HUES48 (cell line): ENCODE measurements at regions not wholly inside any gene's neighbourhood (a gene's known extent, or its start where the extent isn't known, plus 50 kb on each side); places are given as distances from the start of the nearest gene placed in this dataset.

Experiments
- H3K27ac ChIP-seq: one replicate; pipeline ENCODE4 v1.7.0; 2013; ENCODE audit warnings: low read depth, low read length, inconsistent platforms
- H3K27me3 ChIP-seq: 2 replicates; pipeline ENCODE4 v1.6.1; 2013; ENCODE audit warnings: mild to moderate bottlenecking, low read length; ENCODE audit not compliant: control insufficient read depth, insufficient read depth
- H3K36me3 ChIP-seq: 2 replicates; pipeline ENCODE4 v1.6.1; 2013; ENCODE audit warnings: low read length; ENCODE audit not compliant: control insufficient read depth, insufficient read depth
- H3K4me1 ChIP-seq: 2 replicates; pipeline ENCODE4 v1.6.1; 2013; ENCODE audit warnings: mild to moderate bottlenecking, low read length; ENCODE audit not compliant: control insufficient read depth, insufficient read depth
- H3K4me3 ChIP-seq: 2 replicates; pipeline ENCODE4 v1.5.1; 2013; ENCODE audit warnings: mild to moderate bottlenecking, low read depth, low read length
- H3K9ac ChIP-seq: 2 replicates; pipeline ENCODE4 v1.6.1; 2013; ENCODE audit warnings: mild to moderate bottlenecking, low read depth, low read length, moderate library complexity
- H3K9me3 ChIP-seq: 2 replicates; pipeline ENCODE4 v1.6.1; 2013; ENCODE audit warnings: low read length; ENCODE audit not compliant: control insufficient read depth, insufficient read depth

DNA sequence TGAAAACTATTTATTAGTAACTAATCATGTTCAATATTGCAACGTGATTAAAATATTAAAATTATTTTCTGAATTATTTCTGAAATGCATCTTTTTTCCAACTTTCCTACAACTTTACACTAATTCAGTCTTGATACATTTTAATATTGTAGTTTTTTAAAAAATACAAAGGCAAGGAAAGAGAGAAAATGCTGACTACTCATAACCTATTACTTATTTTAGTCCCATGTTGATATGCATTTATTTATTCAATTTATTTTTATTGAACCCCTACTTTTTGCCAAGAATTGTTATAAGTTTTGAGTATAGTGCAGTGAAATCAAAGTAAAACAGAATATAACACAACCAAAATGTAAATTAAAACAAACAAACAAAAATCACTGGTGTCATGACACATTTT is 978.2 kb downstream of the CDH9 start:
- no peak overlapping the region for H3K9ac ChIP-seq
- no peak overlapping the region for H3K4me3 ChIP-seq
- H3K9me3 ChIP-seq: no peaks in the 10 kb centered on the region
- no peaks in the 10 kb centered on the region for H3K27me3 ChIP-seq
- H3K36me3 ChIP-seq: no peaks in the 10 kb centered on the region
- H3K27ac ChIP-seq: no peak overlapping the region
- no peaks in the 10 kb centered on the region for H3K4me1 ChIP-seq

DNA sequence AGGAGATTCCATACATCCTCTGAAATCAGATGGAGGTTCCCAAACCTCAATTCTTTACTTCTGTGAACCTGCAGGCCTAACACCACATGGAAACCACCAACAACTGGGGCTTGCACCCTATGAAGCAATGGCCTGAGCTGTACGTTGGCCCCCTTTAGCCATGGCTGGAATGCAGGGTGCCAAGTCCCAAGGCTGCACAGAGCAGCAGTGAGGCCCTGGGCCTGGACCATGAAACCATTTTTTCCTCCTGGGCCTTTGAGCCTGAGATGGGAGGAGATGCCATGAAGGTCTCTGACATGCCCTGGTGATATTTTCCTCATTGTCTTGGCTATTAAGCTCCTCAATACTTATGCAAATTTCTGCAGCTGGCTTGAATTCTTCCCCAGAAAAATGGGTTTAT is 983.8 kb downstream of the CDH9 start:
- Histone ChIP-seq H3K9me3 (0 out of 2 replicates have a peak, but pooled peaks cover 3% of the 10 kb centered on the region), H3K4me3 (no peak overlapping the region), H3K9ac (no peak overlapping the region), H3K36me3 (no peaks in the 10 kb centered on the region), H3K27me3 (no peaks in the 10 kb centered on the region), H3K4me1 (no peaks in the 10 kb centered on the region), H3K27ac (no peak overlapping the region)

DNA sequence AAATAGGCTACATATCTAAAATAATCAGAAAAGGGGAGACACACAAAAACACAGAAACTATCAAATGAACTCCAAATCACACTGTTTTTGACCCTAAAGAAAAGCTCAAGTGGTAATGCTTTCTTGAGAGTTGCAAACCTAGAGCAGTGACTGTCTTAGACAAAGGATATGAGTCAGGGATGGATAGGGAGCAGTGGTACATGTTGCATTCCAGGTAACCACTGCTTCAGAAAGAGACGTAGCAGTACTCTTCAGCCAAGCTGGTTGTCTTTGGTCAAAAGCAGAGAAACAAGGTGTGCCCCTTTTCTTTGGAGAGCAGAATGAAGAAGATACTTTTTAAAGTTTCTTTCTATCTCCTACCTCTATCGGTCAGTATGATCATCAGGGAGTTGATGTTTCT is 1003.6 kb downstream of the CDH9 start:
- Histone ChIP-seq H3K9me3 (no peaks in the 10 kb centered on the region), H3K4me1 (no peaks in the 10 kb centered on the region), H3K27ac (no peak overlapping the region), H3K27me3 (no peaks in the 10 kb centered on the region), H3K9ac (no peak overlapping the region), H3K4me3 (no peak overlapping the region), H3K36me3 (no peaks in the 10 kb centered on the region)

DNA sequence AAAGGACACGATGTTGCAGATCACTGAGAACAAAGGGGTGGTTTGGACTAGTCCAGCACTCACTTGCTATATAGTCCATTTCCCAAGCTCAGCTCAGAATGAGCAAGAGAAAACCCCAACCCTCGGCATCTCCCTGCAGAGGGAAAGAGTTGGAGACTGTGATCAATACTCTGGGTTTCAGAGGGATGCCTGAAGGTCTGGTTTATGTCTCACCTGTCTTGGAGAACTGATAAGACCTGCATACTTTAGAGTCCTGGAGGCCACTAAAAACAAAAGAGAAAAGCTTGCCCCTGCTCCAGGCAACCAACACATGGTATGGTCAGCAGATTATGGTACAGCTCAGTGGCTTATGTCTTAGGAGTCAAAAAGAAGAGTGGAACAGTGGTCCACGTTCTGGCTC is 1006.9 kb downstream of the CDH9 start:
- H3K27ac ChIP-seq: no peak overlapping the region
- no peaks in the 10 kb centered on the region for H3K27me3 ChIP-seq
- H3K4me1 ChIP-seq: no peaks in the 10 kb centered on the region
- no peaks in the 10 kb centered on the region; the same call in 1 of the 2 replicates for H3K9me3 ChIP-seq
- H3K36me3 ChIP-seq: no peaks in the 10 kb centered on the region
- no peak overlapping the region for H3K4me3 ChIP-seq
- H3K9ac ChIP-seq: no peak overlapping the region

DNA sequence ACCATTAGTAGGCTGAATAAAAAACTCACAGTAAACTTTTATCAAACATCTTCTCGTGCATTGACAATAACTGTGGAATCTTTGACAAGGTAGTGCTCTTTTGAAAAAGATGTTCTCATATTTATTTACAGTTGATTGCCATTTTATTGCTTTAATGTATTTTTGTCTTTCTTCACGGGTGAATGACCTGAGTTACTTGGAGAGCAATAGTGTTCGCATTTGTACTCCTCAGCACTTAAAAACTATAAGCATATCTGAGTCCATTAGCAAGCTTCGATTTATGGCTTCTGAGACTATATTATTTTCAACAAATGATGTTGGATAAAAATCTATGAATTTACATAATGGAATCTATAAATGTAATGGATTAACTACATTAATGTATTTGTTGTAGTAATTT is 1012.3 kb downstream of the CDH9 start:
- no peak overlapping the region for H3K27ac ChIP-seq
- H3K4me1 ChIP-seq: no peaks in the 10 kb centered on the region

DNA sequence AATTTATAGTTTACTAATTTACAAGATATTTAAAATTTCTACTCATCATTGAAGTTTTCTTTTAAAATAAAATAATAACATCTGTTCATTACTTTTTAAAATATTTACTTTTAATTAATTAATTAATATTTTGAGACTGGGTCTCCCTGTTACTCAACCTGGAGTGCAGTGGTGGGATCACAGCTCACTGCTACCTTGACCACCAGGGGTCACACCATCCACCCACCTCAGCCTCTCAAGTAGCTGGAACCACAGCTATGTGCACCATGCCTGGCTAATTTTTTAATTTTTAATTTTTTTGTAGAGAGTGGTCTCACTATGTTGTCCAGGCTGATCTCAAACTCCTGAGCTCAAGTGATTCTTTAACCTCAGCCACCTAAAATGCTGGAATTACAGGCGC is 1013.6 kb downstream of the CDH9 start:
- Histone ChIP-seq H3K9ac (no peak overlapping the region), H3K36me3 (no peaks in the 10 kb centered on the region), H3K9me3 (no peaks in the 10 kb centered on the region; the same call in 1 of the 2 replicates), H3K4me3 (no peak overlapping the region), H3K4me1 (no peaks in the 10 kb centered on the region), H3K27me3 (no peaks in the 10 kb centered on the region), H3K27ac (no peak overlapping the region)

More for the DNA sequence above, 1012.3 kb downstream of the CDH9 start:
- no peaks in the 10 kb centered on the region; the same call in 1 of the 2 replicates for H3K9me3 ChIP-seq
- no peak overlapping the region for H3K4me3 ChIP-seq
- no peak overlapping the region for H3K9ac ChIP-seq
- no peaks in the 10 kb centered on the region for H3K36me3 ChIP-seq
- H3K27me3 ChIP-seq: no peaks in the 10 kb centered on the region

DNA sequence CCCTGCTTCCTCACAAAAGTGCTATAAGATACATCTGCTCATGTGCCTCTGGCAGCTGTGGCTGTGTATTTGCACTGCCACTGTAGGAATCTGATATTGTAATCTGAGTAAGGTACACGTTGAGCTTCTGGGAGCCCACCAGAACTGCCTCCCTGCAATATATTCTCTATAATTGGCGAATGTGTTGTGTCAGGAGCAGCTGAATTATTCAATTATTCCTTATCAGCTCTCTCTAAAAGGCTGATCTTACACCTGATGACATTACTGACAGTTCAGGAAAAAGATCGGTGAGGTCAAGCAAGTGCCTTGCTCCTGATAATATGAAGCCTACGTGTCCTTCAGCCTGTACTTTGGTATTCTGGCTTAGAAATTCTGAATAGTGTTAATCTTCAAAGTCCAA is 1015.0 kb downstream of the CDH9 start:
- Histone ChIP-seq H3K36me3 (no peaks in the 10 kb centered on the region), H3K9ac (no peak overlapping the region), H3K4me3 (no peak overlapping the region), H3K9me3 (no peaks in the 10 kb centered on the region), H3K4me1 (no peaks in the 10 kb centered on the region), H3K27ac (no peak overlapping the region), H3K27me3 (no peaks in the 10 kb centered on the region)

DNA sequence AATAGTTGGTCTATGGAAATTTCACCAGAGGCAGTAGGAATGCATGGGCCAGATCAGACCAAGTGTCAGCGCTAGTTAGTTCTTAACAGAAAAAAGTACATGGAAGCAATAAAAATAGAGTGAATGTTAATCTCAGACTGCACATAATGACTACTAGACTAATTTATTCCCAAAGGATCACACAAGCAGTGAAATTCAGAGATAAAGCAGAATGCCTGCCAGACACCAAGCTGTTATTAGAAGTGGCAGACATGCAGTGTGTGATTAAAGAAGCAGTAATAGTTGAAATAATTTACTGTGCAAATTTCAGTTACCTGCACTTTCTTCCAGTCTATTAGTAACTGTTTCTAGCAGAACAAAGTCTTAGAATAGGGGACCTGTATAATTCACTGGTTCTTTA is 1024.2 kb downstream of the CDH9 start:
- H3K9me3 ChIP-seq: no peaks in the 10 kb centered on the region
- no peaks in the 10 kb centered on the region for H3K4me1 ChIP-seq
- H3K4me3 ChIP-seq: no peak overlapping the region
- H3K9ac ChIP-seq: no peak overlapping the region
- no peak overlapping the region for H3K27ac ChIP-seq
- no peaks in the 10 kb centered on the region for H3K36me3 ChIP-seq
- H3K27me3 ChIP-seq: no peaks in the 10 kb centered on the region

DNA sequence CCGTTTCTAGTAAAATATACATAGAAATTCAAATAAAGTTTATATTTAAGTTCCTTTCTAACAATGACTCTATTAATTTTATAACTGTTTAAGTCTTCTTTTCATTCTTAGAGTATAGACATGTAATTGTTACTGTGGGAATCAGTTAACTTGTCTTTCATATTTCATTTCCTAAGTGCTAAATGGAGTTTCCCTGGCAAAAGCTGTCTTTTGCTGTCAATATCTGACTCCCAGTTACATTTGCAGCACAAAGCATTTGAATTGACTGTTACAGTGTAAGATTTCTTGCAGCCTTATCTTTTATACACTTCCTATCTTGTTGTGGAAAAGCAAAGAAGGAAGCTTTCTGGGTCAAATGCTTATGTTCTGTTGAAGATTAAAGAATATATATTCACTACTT is 1026.3 kb downstream of the CDH9 start:
- Histone ChIP-seq H3K9ac (no peak overlapping the region), H3K27me3 (no peaks in the 10 kb centered on the region), H3K9me3 (no peaks in the 10 kb centered on the region), H3K4me3 (no peak overlapping the region), H3K4me1 (no peaks in the 10 kb centered on the region), H3K27ac (no peak overlapping the region), H3K36me3 (no peaks in the 10 kb centered on the region)

DNA sequence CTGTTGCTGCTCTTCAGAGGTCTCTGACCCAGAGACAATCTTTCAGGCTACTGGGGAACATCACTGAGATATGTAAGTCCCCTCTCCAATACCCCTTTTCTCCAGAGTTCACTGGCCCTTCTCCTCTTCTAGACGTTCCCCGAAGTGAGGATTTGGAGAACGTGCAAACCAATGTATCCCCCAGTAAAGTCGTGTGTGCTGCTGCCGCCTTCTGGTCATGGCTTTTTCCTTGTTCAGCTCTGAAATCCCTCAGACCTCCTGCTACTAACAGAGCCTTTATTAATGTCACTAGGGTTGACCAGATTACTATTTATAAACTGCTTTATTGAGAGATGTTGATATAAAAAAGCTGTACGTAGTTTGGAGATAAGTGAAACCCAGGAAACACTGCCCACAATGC is 1028.6 kb downstream of the CDH9 start:
- Histone ChIP-seq H3K36me3 (no peaks in the 10 kb centered on the region), H3K27ac (no peak overlapping the region), H3K4me1 (no peaks in the 10 kb centered on the region)

DNA sequence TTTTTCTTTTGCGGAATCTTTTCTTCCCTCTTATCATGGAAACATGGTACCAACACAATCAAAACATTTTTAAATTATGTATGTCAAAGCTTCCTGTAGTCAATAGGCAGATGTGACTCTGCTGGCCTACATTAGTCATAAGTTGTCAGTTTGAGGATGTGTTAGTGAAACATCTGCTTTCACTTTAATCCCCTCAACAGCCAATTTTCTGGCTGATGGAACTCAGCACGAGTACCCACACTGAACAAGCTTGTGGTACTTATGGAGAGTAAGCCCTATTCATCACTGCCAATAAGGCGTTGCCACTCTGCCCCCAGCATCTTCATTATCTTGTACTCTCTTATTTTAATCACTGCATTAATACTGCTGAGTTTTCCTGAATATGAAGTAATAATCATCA is 1034.4 kb downstream of the CDH9 start:
- H3K27ac ChIP-seq: no peak overlapping the region
- no peaks in the 10 kb centered on the region for H3K4me1 ChIP-seq
- no peaks in the 10 kb centered on the region for H3K9me3 ChIP-seq
- H3K36me3 ChIP-seq: no peaks in the 10 kb centered on the region
- no peak overlapping the region for H3K9ac ChIP-seq
- no peaks in the 10 kb centered on the region for H3K27me3 ChIP-seq
- H3K4me3 ChIP-seq: no peak overlapping the region

More for the DNA sequence above, 1028.6 kb downstream of the CDH9 start:
- Histone ChIP-seq H3K27me3 (no peaks in the 10 kb centered on the region), H3K9me3 (no peaks in the 10 kb centered on the region), H3K9ac (no peak overlapping the region), H3K4me3 (no peak overlapping the region)

DNA sequence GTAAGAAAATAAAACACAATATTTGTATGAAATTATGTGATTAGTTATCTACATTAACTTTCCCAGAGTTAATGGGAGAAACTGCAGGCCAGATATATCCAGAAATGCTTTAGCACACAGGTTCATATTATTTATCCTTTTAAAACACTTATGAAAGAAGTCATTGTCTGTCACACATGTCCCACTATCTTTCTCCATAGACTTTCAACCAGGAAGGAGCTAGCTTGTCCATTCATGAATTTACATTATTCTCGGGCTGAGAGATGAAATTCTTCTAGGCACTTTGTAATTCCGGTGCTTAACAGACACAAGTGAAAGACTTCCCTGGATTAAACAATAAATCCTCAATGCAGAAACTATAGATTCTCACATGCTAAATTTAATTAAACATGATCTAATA is 1043.2 kb downstream of the CDH9 start:
- H3K27ac ChIP-seq: no peak overlapping the region
- H3K9me3 ChIP-seq: no peaks in the 10 kb centered on the region
- no peaks in the 10 kb centered on the region for H3K27me3 ChIP-seq
- no peaks in the 10 kb centered on the region for H3K4me1 ChIP-seq
- H3K4me3 ChIP-seq: no peak overlapping the region
- no peaks in the 10 kb centered on the region for H3K36me3 ChIP-seq
- H3K9ac ChIP-seq: no peak overlapping the region
